Adrenal gland (tissue), 9 donors: ENCODE measurements at regions not wholly inside any gene's neighbourhood (a gene's known extent, or its start where the extent isn't known, plus 50 kb on each side); places are given as distances from the start of the nearest gene placed in this dataset.
A peak's percentile ranks its signal among the peaks of the same experiment; 100 is the strongest.

ENCODE experiments used
- DNase-seq, 7 donors: peaks; one replicate each; pipeline ENCODE4 v3.0.0-alpha.2; 2019 to 2020
- H3K27ac ChIP-seq, 5 donors: fragments of 200-600 bp; sonication (generic) in 4 of 5; 1 replicate in 3 of 5; 2 replicates in 2 of 5; pipeline versions ENCODE4 v1.5.1 to v1.8.0; 2016 to 2020; ENCODE audit warnings: mild to moderate bottlenecking in 1 of 5
- H3K27me3 ChIP-seq: fragments of 200-600 bp; 2 replicates; pipeline ENCODE4 v1.8.0; 2021
- H3K36me3 ChIP-seq, 2 donors: fragments of 200-600 bp; replicated peaks in 1 of 2; 1 replicate in 1 of 2; 2 replicates in 1 of 2; pipeline versions ENCODE4 v1.5.1 to v1.8.0; 2018 to 2022
- H3K4me1 ChIP-seq, 2 donors: fragments of 200-600 bp; replicated peaks in 1 of 2; 1 replicate in 1 of 2; 2 replicates in 1 of 2; pipeline versions ENCODE4 v1.5.1 to v1.8.0; 2018 to 2021
- H3K4me3 ChIP-seq, 4 donors: fragments of 200-600 bp; sonication (generic) in 3 of 4; one replicate each; pipeline ENCODE4 v1.5.1; 2016 to 2018
- H3K9me3 ChIP-seq, 3 donors: fragments of 200-600 bp; sonication (generic) in 1 of 3; replicated peaks in 1 of 3; 1 replicate in 2 of 3; 2 replicates in 1 of 3; pipeline versions ENCODE4 v1.5.1 to v1.8.0; 2016 to 2021
- POLR2A ChIP-seq, 2 donors: fragments of 450-650 bp; IDR thresholded peaks; one replicate each; pipeline ENCODE4 v1.6.1; 2017; ENCODE audit warnings: antibody characterized with exemption in 2 of 2, mild to moderate bottlenecking in 2 of 2, moderate library complexity in 1 of 2
- WGBS, 4 donors: extraction: QIAGEN DNeasy Blood & Tissue Kit in 2 of 4; methylation state at CpG; one replicate each; pipeline versions ENCODE4 v1.1.5 to v1.1.7; 2013 to 2017; 5-methylcytosine and 5-hydroxymethylcytosine counted together
- intact Hi-C, 2 donors: fragments of 100-400 bp; cut with DNase I; formaldehyde crosslinking; loops; one replicate each; pipeline versions ENCODE4 v1.14.1 to v1.15.0; 2022 to 2023
- TF ChIP-seq, protein P1 (sequence below), 6 experiments: fragments of 450-650 bp in 4 of 6; fragments of 200-600 bp in 2 of 6; sonication (generic) in 1 of 6; IDR thresholded peaks; 1 replicate in 5 of 6; 2 replicates in 1 of 6; pipeline versions ENCODE4 v1.5.1 to v1.8.0; 2016 to 2021; ENCODE audit warnings: antibody characterized with exemption in 6 of 6, mild to moderate bottlenecking in 2 of 6, moderate library complexity in 1 of 6
- donor health status: healthy with polysubstance abuse.
- donor health status: Bipolar disorder and iron deficiency.
- donor health status: DM: yes; HTN: yes; CAD: no.
- donor health status: DM: no; HTN: no; CAD: no.
- donor health status: DM: no; HTN: no; CAD: no.

DNA sequence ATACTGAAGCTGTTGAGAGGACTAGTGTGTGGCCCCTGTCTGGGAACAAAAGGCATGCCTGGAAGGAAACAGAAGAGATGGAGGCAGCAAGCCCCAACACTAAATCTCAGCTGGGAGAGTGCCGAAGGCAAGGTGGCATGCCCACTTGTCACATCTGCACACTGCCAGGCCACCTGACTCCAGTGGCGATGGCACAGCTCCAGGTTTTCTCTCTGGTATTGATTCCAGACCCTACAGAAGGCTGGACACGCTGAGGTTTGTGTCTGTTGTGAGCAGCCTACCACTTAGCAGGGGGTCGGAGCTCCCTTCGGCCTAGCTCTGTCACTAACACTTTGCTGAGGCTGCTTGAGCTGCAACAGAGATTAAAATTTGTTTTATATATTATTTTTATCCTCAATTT, 307.3 kb downstream of the TDRD15 start:
- Histone ChIP-seq H3K4me1 (no peaks in the 10 kb centered on the region), H3K9me3 (no peaks in the 10 kb centered on the region), H3K27ac (no peak overlapping the region), H3K27me3 (no peaks in the 10 kb centered on the region), H3K4me3 (no peak overlapping the region), H3K36me3 (no peaks in the 10 kb centered on the region)
- TF ChIP-seq POLR2A (IDR thresholded peaks at IDR 0.05), result no peak
- TF ChIP-seq, protein P1, sequence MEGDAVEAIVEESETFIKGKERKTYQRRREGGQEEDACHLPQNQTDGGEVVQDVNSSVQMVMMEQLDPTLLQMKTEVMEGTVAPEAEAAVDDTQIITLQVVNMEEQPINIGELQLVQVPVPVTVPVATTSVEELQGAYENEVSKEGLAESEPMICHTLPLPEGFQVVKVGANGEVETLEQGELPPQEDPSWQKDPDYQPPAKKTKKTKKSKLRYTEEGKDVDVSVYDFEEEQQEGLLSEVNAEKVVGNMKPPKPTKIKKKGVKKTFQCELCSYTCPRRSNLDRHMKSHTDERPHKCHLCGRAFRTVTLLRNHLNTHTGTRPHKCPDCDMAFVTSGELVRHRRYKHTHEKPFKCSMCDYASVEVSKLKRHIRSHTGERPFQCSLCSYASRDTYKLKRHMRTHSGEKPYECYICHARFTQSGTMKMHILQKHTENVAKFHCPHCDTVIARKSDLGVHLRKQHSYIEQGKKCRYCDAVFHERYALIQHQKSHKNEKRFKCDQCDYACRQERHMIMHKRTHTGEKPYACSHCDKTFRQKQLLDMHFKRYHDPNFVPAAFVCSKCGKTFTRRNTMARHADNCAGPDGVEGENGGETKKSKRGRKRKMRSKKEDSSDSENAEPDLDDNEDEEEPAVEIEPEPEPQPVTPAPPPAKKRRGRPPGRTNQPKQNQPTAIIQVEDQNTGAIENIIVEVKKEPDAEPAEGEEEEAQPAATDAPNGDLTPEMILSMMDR (IDR thresholded peaks at IDR 0.05), result no peak
- intact Hi-C loops, result no loop called here
- DNase-seq, result peak in 2 of 7 donors; percentile 25 to 77
- WGBS, 4 donors, result 78 to 85% (median 81%) methylated on average over 5 of the region's 5 CpGs

DNA sequence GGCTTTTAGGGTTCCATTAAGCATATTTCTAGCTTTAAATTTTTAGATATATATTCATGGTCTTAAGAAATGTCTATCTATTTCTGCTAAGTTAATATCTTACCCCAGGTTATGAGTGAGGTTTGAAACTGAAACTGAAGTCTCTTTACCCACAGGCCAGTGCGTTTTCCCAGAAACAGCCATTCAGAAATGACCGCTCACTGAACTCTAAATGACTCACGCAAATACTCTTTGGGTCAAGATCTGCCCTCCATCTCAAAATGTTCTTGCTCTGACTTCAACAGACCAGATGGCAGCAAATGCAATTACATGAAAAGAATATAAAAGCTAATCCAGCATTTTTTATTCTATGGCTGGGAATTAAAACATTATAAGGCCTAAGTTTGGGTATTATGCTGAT, 315.2 kb downstream of the TDRD15 start:
- no peaks in the 10 kb centered on the region for H3K9me3 ChIP-seq
- H3K4me1 ChIP-seq, result no peaks in the 10 kb centered on the region
- H3K27me3 ChIP-seq, result no peaks in the 10 kb centered on the region
- H3K36me3 ChIP-seq, result no peaks in the 10 kb centered on the region
- no peak overlapping the region for H3K4me3 ChIP-seq
- DNase-seq, result peak in 2 of 7 donors; percentile 11 to 58
- H3K27ac ChIP-seq, result peak overlapping the region in 1 of 5 donors; percentile 21
- TF ChIP-seq, protein P1 (IDR thresholded peaks at IDR 0.05), result no peak
- no peak for TF ChIP-seq POLR2A (IDR thresholded peaks at IDR 0.05)
- 70 to 80% (median 77%) methylated on average over 3 of the region's 3 CpGs for WGBS, 4 donors
- intact Hi-C loops, result no loop called here

- no peak for TF ChIP-seq POLR2A (IDR thresholded peaks at IDR 0.05)
- TF ChIP-seq, protein P1 (IDR thresholded peaks at IDR 0.05), result no peak
- Histone ChIP-seq H3K4me1 (no peaks in the 10 kb centered on the region), H3K27ac (no peak overlapping the region), H3K4me3 (no peak overlapping the region), H3K9me3 (no peaks in the 10 kb centered on the region), H3K27me3 (no peaks in the 10 kb centered on the region), H3K36me3 (no peaks in the 10 kb centered on the region)
- DNase-seq, result no peak
- intact Hi-C loops, result no loop called here
- WGBS, 4 donors, result 88 to 95% (median 93%) methylated on average over 7 of the region's 7 CpGs
Measured at GRCh38 chr2:21441442-21441841, 317.7 kb downstream of the TDRD15 start.

DNA sequence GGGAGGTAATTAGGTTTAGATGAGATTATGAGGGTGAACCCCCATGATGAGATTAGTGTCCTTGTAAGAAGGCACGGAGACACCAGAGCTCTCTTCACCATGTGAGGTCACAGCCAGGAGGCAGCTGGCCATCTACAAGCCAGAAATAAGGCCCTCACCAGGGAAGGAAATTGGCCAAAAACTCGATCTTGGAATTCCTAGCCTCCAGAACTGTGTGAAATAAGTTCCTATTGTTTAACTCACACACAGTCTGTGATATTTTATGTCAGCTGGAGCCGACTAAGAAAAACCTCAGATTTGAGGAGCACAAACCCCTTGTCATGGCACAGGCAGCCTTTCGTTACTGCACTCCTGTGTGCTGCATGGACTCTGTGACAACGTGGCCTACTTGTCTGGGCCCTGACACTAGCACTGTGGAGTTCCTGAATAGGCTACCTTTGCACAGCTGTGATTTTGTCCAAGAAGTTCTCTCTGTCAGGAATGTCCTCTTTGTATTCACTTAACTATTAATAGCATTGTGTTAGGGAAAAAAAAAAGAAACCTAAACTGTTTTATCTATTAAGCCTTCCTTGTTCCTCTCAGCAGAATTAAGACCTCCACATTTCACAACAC, 319.8 kb downstream of the TDRD15 start:
- no peaks in the 10 kb centered on the region for H3K27me3 ChIP-seq
- H3K36me3 ChIP-seq, result no peaks in the 10 kb centered on the region
- H3K9me3 ChIP-seq, result no peaks in the 10 kb centered on the region
- no peak overlapping the region for H3K27ac ChIP-seq
- no peak for DNase-seq
- intact Hi-C loops, result no loop called here
- peaks cover 0 to 4% of the 10 kb centered on the region in 2 donors for H3K4me1 ChIP-seq
- TF ChIP-seq POLR2A (IDR thresholded peaks at IDR 0.05), result no peak
- TF ChIP-seq, protein P1 (IDR thresholded peaks at IDR 0.05), result no peak
- no peak overlapping the region for H3K4me3 ChIP-seq
- 54 to 65% (median 59%) methylated on average over 5 of the region's 5 CpGs for WGBS, 4 donors
